ENCODE measurements at regions not wholly inside any gene's neighbourhood (a gene's known extent, or its start where the extent isn't known, plus 50 kb on each side); places are given as distances from the start of the nearest gene placed in this dataset.

DNA sequence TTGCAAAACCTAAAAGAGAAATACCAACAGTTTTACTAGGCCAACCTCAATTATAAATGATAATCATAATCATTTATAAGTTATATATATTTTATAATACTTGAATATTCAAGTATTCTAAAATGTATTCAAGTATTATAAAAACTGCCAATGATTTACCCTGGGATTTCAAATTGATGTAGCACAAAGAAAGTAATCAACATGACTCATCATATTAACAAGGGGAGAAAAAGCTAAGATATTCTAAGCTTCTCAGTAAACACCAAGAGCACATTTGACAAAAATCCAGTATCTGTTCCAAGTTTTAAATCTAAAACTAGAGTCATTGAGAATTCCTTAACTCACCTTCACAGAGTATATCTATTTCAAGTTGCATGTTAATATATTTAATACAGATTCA is 56.1 kb downstream of the CAPZA3 start:
- ATAC-seq (no peak), FAIRE-seq (no peak), DNase-seq (ENCODE audit: extremely low read depth in 1 of 4, low spot score in 3 of 4) (no peak)
- Histone ChIP-seq H3K4me3 (no peak overlapping the region), H4K20me1 (replicated peaks; ENCODE audit: control insufficient read depth, insufficient read depth, low read length) (no peaks in the 10 kb centered on the region), H3K9ac (ENCODE audit: insufficient read depth in 1 of 2, low read depth in 2 of 2, low read length in 2 of 2) (no peak overlapping the region), H3K36me3 (ENCODE audit: control insufficient read depth, insufficient read depth, low read length) (no peaks in the 10 kb centered on the region), H3K9me1 (ENCODE audit: control insufficient read depth, insufficient read depth, low read length) (no peaks in the 10 kb centered on the region), H3K4me2 (ENCODE audit: insufficient read depth, low read length) (no peak overlapping the region), H3K27ac (ENCODE audit: extremely low read depth, low read depth, low read length) (no peak overlapping the region), H3K4me1 (replicated peaks in 1 of 2; ENCODE audit: control insufficient read depth in 2 of 2, insufficient read depth in 2 of 2, low read length in 2 of 2) (no peaks in the 10 kb centered on the region), H3K9me3 (replicated peaks; ENCODE audit: control insufficient read depth, insufficient read depth, low read depth, low read length) (no peaks in the 10 kb centered on the region), H2AFZ (ENCODE audit: low read depth, low read length) (no peak overlapping the region), H3K79me2 (ENCODE audit: control insufficient read depth, insufficient read depth, low read length) (no peaks in the 10 kb centered on the region), H3K27me3 (ENCODE audit: control insufficient read depth in 2 of 2, insufficient read depth in 2 of 2, low read length in 2 of 2) (no peaks in the 10 kb centered on the region)
- intact Hi-C loops (cut with micrococcal nuclease) = no loop called here
- no peak for TF ChIP-seq ELF4 (CRISPR knock-in tag; IDR thresholded peaks at IDR 0.05)
- TF ChIP-seq ZNF316 (IDR thresholded peaks at IDR 0.05) = peak; percentile 70
- TF ChIP-seq MAFF (IDR thresholded peaks at IDR 0.05; ENCODE audit: low read length) = peak; percentile 13; the same call in 1 of the 2 replicates
- TF ChIP-seq TBL1XR1 (IDR thresholded peaks at IDR 0.05; ENCODE audit: low read length in 2 of 2) = no peak
- peak; percentile 45; the same call in 1 of the 2 replicates for TF ChIP-seq C11orf30 (IDR thresholded peaks at IDR 0.05; ENCODE audit: low read depth)
- TF ChIP-seq ZBTB7A (IDR thresholded peaks at IDR 0.05; ENCODE audit: borderline replicate concordance, control insufficient read depth, low read depth, low read length) = no peak
- TF ChIP-seq NFE2L1 (tag; IDR thresholded peaks at IDR 0.05; ENCODE audit: borderline replicate concordance, low read depth) = peak; percentile 13; the same call in 1 of the 2 replicates
- TF ChIP-seq, protein P1, sequence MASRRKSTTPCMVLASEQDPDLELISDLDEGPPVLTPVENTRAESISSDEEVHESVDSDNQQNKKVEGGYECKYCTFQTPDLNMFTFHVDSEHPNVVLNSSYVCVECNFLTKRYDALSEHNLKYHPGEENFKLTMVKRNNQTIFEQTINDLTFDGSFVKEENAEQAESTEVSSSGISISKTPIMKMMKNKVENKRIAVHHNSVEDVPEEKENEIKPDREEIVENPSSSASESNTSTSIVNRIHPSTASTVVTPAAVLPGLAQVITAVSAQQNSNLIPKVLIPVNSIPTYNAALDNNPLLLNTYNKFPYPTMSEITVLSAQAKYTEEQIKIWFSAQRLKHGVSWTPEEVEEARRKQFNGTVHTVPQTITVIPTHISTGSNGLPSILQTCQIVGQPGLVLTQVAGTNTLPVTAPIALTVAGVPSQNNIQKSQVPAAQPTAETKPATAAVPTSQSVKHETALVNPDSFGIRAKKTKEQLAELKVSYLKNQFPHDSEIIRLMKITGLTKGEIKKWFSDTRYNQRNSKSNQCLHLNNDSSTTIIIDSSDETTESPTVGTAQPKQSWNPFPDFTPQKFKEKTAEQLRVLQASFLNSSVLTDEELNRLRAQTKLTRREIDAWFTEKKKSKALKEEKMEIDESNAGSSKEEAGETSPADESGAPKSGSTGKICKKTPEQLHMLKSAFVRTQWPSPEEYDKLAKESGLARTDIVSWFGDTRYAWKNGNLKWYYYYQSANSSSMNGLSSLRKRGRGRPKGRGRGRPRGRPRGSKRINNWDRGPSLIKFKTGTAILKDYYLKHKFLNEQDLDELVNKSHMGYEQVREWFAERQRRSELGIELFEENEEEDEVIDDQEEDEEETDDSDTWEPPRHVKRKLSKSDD (conservative IDR thresholded peaks at IDR 0.05; ENCODE audit: low read length) = no peak
- TF ChIP-seq ESRRA (IDR thresholded peaks at IDR 0.05; ENCODE audit: borderline replicate concordance, low read depth) = no peak
- no peak for TF ChIP-seq MTA2 (IDR thresholded peaks at IDR 0.05; ENCODE audit: low read depth)
- in situ Hi-C loops (cut with MboI) = no loop called here
- BruUV-seq (replicated peaks) = no TSS peak
- CTCF ChIA-PET (ENCODE audit: low intra/inter-chr PET ratio) = no interaction called here
- POLR2A ChIA-PET = no interaction called here

Data from K562 (cell line).